ENCODE measurements at regions not wholly inside any gene's neighbourhood (a gene's known extent, or its start where the extent isn't known, plus 50 kb on each side); places are given as distances from the start of the nearest gene placed in this dataset.

- Histone ChIP-seq H3K27ac (ENCODE audit: insufficient read depth, low read depth, low read length, poor library complexity, severe bottlenecking) (no peak overlapping the region), H3K27me3 (ENCODE audit: control insufficient read depth, insufficient read depth, low read length, poor library complexity, severe bottlenecking) (no peaks in the 10 kb centered on the region), H3K4me3 (ENCODE audit: insufficient read depth, low read depth, low read length) (no peak overlapping the region), H3K36me3 (ENCODE audit: control insufficient read depth, insufficient read depth, low read length) (no peaks in the 10 kb centered on the region), H3K4me1 (ENCODE audit: control insufficient read depth, insufficient read depth, low read length) (no peaks in the 10 kb centered on the region), H3K9me3 (ENCODE audit: control insufficient read depth, low read length) (no peaks in the 10 kb centered on the region)
- 83 to 95% methylated on average over 3 to 4 of the region's 4 CpGs for WGBS, 2 experiments
Observed at GRCh38 chr15:85959611-85960010, 120.1 kb upstream of the AGBL1 start.

DNA sequence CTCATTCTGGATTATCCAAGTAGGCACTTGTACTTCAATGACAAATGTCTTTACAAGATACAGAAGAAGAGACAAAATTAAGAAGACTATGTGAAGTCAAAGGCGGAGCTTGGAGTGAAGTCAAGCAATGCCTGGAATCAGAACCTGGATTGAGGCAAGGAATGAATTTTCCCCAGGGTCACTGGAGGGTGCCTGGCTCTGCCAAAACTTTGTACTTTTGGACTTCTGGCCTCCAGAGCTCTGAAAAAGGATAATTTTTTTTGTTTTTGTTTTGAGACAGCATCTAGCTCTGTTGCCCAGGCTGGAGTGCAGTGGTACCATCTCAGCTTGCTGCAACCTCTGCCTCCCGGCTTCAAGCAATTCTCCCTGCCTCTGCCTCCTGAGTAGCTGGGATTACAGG lies 119.3 kb upstream of the AGBL1 start:
- 92 to 93% methylated on average over 2 of the region's 2 CpGs for WGBS, 2 experiments
- Histone ChIP-seq H3K27ac (ENCODE audit: insufficient read depth, low read depth, low read length, poor library complexity, severe bottlenecking) (no peak overlapping the region), H3K9me3 (ENCODE audit: control insufficient read depth, low read length) (no peaks in the 10 kb centered on the region), H3K4me3 (ENCODE audit: insufficient read depth, low read depth, low read length) (no peak overlapping the region), H3K36me3 (ENCODE audit: control insufficient read depth, insufficient read depth, low read length) (no peaks in the 10 kb centered on the region), H3K27me3 (ENCODE audit: control insufficient read depth, insufficient read depth, low read length, poor library complexity, severe bottlenecking) (no peaks in the 10 kb centered on the region), H3K4me1 (ENCODE audit: control insufficient read depth, insufficient read depth, low read length) (no peaks in the 10 kb centered on the region)

DNA sequence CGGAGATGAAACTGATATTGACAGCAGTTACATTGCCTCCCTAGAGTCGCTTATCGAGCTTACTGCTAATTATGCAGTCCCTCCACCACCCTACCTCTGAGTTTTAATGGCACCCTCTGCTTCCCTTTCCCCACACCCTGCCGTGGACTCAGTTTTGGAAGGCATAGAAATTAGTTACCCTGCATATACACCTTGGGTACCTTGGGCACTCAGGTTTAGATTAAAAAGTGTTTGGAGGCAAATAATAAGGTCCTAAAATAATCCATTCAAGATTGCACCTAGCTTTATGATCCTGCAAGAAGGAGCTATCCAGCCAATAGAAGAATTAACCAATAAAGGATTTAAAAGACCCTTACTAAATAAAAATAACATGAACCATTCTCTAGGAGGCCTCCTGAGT lies 117.8 kb upstream of the AGBL1 start:
- Histone ChIP-seq H3K9me3 (ENCODE audit: control insufficient read depth, low read length) (no peaks in the 10 kb centered on the region), H3K27ac (ENCODE audit: insufficient read depth, low read depth, low read length, poor library complexity, severe bottlenecking) (no peak overlapping the region), H3K27me3 (ENCODE audit: control insufficient read depth, insufficient read depth, low read length, poor library complexity, severe bottlenecking) (no peaks in the 10 kb centered on the region), H3K4me3 (ENCODE audit: insufficient read depth, low read depth, low read length) (no peak overlapping the region), H3K4me1 (ENCODE audit: control insufficient read depth, insufficient read depth, low read length) (no peaks in the 10 kb centered on the region), H3K36me3 (ENCODE audit: control insufficient read depth, insufficient read depth, low read length) (no peaks in the 10 kb centered on the region)
- WGBS, 2 experiments = 77 to 90% methylated on average over 4 of the region's 4 CpGs

- peaks cover 8% of the 10 kb centered on the region for H3K4me1 ChIP-seq (ENCODE audit: control insufficient read depth, insufficient read depth, low read length)
- no peak overlapping the region for H3K4me3 ChIP-seq (ENCODE audit: insufficient read depth, low read depth, low read length)
- no peaks in the 10 kb centered on the region for H3K36me3 ChIP-seq (ENCODE audit: control insufficient read depth, insufficient read depth, low read length)
- no peaks in the 10 kb centered on the region for H3K27me3 ChIP-seq (ENCODE audit: control insufficient read depth, insufficient read depth, low read length, poor library complexity, severe bottlenecking)
- no peak overlapping the region for H3K27ac ChIP-seq (ENCODE audit: insufficient read depth, low read depth, low read length, poor library complexity, severe bottlenecking)
- H3K9me3 ChIP-seq (ENCODE audit: control insufficient read depth, low read length) = no peaks in the 10 kb centered on the region
- 80 to 84% methylated on average over 4 of the region's 4 CpGs for WGBS, 2 experiments
Observed at GRCh38 chr15:85963262-85963760, 116.4 kb upstream of the AGBL1 start.

DNA sequence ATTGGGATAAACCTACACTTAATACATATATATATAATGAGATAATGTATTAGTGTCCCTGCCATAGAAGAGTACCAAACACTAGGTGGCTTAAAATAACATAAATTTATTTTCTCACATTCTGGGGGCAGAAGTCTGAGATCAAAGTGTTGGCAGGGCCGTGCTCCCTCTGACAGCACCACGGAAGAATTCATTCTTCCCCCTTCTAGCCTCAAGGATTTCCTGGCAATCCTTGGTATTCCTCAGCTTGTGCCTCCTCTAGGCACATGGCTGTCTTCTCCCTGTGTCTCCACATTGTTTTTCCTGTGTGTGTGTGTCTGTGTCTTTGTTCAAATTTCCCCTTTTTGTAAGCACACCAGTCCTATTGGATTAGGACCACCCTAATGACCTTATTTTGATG lies 115.2 kb upstream of the AGBL1 start:
- Histone ChIP-seq H3K9me3 (ENCODE audit: control insufficient read depth, low read length) (no peaks in the 10 kb centered on the region), H3K4me3 (ENCODE audit: insufficient read depth, low read depth, low read length) (no peak overlapping the region), H3K36me3 (ENCODE audit: control insufficient read depth, insufficient read depth, low read length) (no peaks in the 10 kb centered on the region), H3K27ac (ENCODE audit: insufficient read depth, low read depth, low read length, poor library complexity, severe bottlenecking) (no peak overlapping the region), H3K27me3 (ENCODE audit: control insufficient read depth, insufficient read depth, low read length, poor library complexity, severe bottlenecking) (no peaks in the 10 kb centered on the region), H3K4me1 (ENCODE audit: control insufficient read depth, insufficient read depth, low read length) (peaks cover 8% of the 10 kb centered on the region)
- 74 to 81% methylated on average over 2 of the region's 2 CpGs for WGBS, 2 experiments

DNA sequence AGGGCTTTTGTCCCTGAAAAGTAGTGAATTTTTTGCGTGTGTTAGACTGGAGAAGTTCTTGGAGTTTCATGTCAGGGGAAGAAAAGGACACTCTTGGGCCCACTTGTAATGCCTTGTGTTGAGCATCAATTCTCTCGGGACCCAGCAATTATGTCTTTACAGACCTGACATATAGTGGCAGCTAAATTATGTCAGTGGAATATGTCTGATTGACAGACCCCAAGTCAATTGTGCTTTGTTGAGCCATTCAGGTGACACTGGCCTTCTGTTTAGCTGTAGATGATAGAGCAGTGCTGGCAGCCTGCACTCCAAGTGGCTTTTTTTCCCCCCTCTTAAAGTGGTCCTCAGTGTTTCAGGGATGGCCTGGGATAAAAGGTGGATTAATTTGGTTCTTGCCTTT lies 112.1 kb upstream of the AGBL1 start:
- Histone ChIP-seq H3K27me3 (ENCODE audit: control insufficient read depth, insufficient read depth, low read length, poor library complexity, severe bottlenecking) (no peaks in the 10 kb centered on the region), H3K27ac (ENCODE audit: insufficient read depth, low read depth, low read length, poor library complexity, severe bottlenecking) (no peak overlapping the region), H3K9me3 (ENCODE audit: control insufficient read depth, low read length) (no peaks in the 10 kb centered on the region), H3K36me3 (ENCODE audit: control insufficient read depth, insufficient read depth, low read length) (no peaks in the 10 kb centered on the region), H3K4me3 (ENCODE audit: insufficient read depth, low read depth, low read length) (no peak overlapping the region), H3K4me1 (ENCODE audit: control insufficient read depth, insufficient read depth, low read length) (peaks cover 8% of the 10 kb centered on the region)
- 58 to 61% methylated on average over 2 of the region's 2 CpGs for WGBS, 2 experiments

- Histone ChIP-seq H3K27ac (ENCODE audit: insufficient read depth, low read depth, low read length, poor library complexity, severe bottlenecking) (no peak overlapping the region), H3K36me3 (ENCODE audit: control insufficient read depth, insufficient read depth, low read length) (no peaks in the 10 kb centered on the region), H3K9me3 (ENCODE audit: control insufficient read depth, low read length) (no peaks in the 10 kb centered on the region), H3K4me3 (ENCODE audit: insufficient read depth, low read depth, low read length) (no peak overlapping the region), H3K4me1 (ENCODE audit: control insufficient read depth, insufficient read depth, low read length) (peaks cover 14% of the 10 kb centered on the region), H3K27me3 (ENCODE audit: control insufficient read depth, insufficient read depth, low read length, poor library complexity, severe bottlenecking) (no peaks in the 10 kb centered on the region)
- 92 to 95% methylated on average over 3 of the region's 3 CpGs for WGBS, 2 experiments
Observed at GRCh38 chr15:85972805-85973540, 106.7 kb upstream of the AGBL1 start.

GRCh38 chr15:85973584-85974347 lies 105.9 kb upstream of the AGBL1 start:
- Histone ChIP-seq H3K4me1 (ENCODE audit: control insufficient read depth, insufficient read depth, low read length) (peaks cover 11% of the 10 kb centered on the region), H3K27ac (ENCODE audit: insufficient read depth, low read depth, low read length, poor library complexity, severe bottlenecking) (peak overlapping the region; percentile 11), H3K36me3 (ENCODE audit: control insufficient read depth, insufficient read depth, low read length) (no peaks in the 10 kb centered on the region), H3K9me3 (ENCODE audit: control insufficient read depth, low read length) (no peaks in the 10 kb centered on the region), H3K27me3 (ENCODE audit: control insufficient read depth, insufficient read depth, low read length, poor library complexity, severe bottlenecking) (no peaks in the 10 kb centered on the region), H3K4me3 (ENCODE audit: insufficient read depth, low read depth, low read length) (no peak overlapping the region)
- WGBS, 2 experiments = 82 to 85% methylated on average over 8 of the region's 8 CpGs

- Histone ChIP-seq H3K36me3 (ENCODE audit: control insufficient read depth, insufficient read depth, low read length) (no peaks in the 10 kb centered on the region), H3K27me3 (ENCODE audit: control insufficient read depth, insufficient read depth, low read length, poor library complexity, severe bottlenecking) (no peaks in the 10 kb centered on the region), H3K9me3 (ENCODE audit: control insufficient read depth, low read length) (no peaks in the 10 kb centered on the region), H3K4me3 (ENCODE audit: insufficient read depth, low read depth, low read length) (no peak overlapping the region), H3K27ac (ENCODE audit: insufficient read depth, low read depth, low read length, poor library complexity, severe bottlenecking) (peak overlapping the region; percentile 11), H3K4me1 (ENCODE audit: control insufficient read depth, insufficient read depth, low read length) (peaks cover 11% of the 10 kb centered on the region)
- WGBS, 2 experiments = 77 to 82% methylated on average over 3 of the region's 3 CpGs
Observed at GRCh38 chr15:85974348-85974705, 105.3 kb upstream of the AGBL1 start.

DNA sequence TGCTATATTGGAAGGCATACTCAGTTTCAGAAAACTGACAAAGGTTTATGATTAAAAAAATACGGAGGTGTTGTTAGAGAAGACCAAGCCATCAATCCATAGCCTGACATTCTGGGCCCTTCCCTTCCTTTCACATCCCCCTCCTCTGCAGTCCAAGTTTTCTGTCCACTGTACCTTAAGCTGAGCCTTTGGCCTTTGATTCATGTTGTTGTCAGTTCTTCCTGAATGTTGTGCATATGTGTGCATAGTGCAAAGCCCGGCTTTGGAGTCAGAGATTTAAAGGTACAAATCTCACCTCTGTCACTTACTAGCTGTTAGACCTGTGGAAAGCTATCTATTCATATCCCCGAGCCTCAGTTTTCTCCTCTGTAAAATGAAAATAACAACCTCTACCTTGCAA lies 104.9 kb upstream of the AGBL1 start:
- Histone ChIP-seq H3K27me3 (ENCODE audit: control insufficient read depth, insufficient read depth, low read length, poor library complexity, severe bottlenecking) (no peaks in the 10 kb centered on the region), H3K4me1 (ENCODE audit: control insufficient read depth, insufficient read depth, low read length) (peaks cover 11% of the 10 kb centered on the region), H3K4me3 (ENCODE audit: insufficient read depth, low read depth, low read length) (no peak overlapping the region), H3K27ac (ENCODE audit: insufficient read depth, low read depth, low read length, poor library complexity, severe bottlenecking) (no peak overlapping the region), H3K36me3 (ENCODE audit: control insufficient read depth, insufficient read depth, low read length) (no peaks in the 10 kb centered on the region), H3K9me3 (ENCODE audit: control insufficient read depth, low read length) (no peaks in the 10 kb centered on the region)
- 92 to 94% methylated on average over 3 of the region's 3 CpGs for WGBS, 2 experiments
